ENCODE measurements at regions not wholly inside any gene's neighbourhood (a gene's known extent, or its start where the extent isn't known, plus 50 kb on each side); places are given as distances from the start of the nearest gene placed in this dataset.

DNA sequence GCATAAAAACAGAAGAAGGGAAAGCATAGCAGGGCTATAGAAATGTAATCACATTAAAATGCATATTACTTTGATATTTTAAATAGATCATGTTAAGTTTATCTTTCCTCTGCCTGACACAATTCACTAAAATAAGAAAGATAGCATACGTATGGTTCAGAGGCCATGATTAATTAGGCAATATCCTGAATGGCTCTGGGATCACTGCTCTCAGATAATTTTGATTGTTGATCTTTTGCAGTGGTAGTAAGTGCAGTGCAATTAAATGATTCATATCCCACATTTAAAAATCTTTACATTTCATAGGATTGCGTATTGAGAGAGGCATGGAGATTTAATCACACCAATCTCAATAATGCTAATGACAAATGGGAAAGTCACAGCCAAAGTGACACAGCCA is 1040.7 kb downstream of the SOCS6 start:
- no peak for TF ChIP-seq EP300 (IDR thresholded peaks at IDR 0.05)
- TF ChIP-seq, protein P1, sequence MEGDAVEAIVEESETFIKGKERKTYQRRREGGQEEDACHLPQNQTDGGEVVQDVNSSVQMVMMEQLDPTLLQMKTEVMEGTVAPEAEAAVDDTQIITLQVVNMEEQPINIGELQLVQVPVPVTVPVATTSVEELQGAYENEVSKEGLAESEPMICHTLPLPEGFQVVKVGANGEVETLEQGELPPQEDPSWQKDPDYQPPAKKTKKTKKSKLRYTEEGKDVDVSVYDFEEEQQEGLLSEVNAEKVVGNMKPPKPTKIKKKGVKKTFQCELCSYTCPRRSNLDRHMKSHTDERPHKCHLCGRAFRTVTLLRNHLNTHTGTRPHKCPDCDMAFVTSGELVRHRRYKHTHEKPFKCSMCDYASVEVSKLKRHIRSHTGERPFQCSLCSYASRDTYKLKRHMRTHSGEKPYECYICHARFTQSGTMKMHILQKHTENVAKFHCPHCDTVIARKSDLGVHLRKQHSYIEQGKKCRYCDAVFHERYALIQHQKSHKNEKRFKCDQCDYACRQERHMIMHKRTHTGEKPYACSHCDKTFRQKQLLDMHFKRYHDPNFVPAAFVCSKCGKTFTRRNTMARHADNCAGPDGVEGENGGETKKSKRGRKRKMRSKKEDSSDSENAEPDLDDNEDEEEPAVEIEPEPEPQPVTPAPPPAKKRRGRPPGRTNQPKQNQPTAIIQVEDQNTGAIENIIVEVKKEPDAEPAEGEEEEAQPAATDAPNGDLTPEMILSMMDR (IDR thresholded peaks at IDR 0.05) = no peak

Measured in tibial nerve (tissue), 4 donors.